Osteocyte (in vitro differentiated cells): ENCODE measurements at regions not wholly inside any gene's neighbourhood (a gene's known extent, or its start where the extent isn't known, plus 50 kb on each side); places are given as distances from the start of the nearest gene placed in this dataset.

Source experiments
- DNase-seq: peaks from one replicate; pipeline ENCODE4 v3.0.0; 2021; ENCODE audit warnings: mixed read lengths; ENCODE audit not compliant: unreplicated experiment; ENCODE audit errors: extremely low spot score
- H3K27ac Mint-ChIP-seq: one replicate; pipeline ENCODE4 v1.8.0; 2021; ENCODE audit warnings: mild to moderate bottlenecking, mixed read lengths; ENCODE audit not compliant: unreplicated experiment
- H3K27me3 Mint-ChIP-seq: one replicate; pipeline ENCODE4 v1.8.0; 2021; ENCODE audit warnings: mixed read lengths; ENCODE audit not compliant: unreplicated experiment
- H3K36me3 Mint-ChIP-seq: one replicate; pipeline ENCODE4 v1.8.0; 2021; ENCODE audit warnings: mixed read lengths; ENCODE audit not compliant: unreplicated experiment
- H3K4me1 Mint-ChIP-seq: one replicate; pipeline ENCODE4 v1.8.0; 2021; ENCODE audit warnings: mixed read lengths; ENCODE audit not compliant: unreplicated experiment
- H3K4me3 Mint-ChIP-seq: one replicate; pipeline ENCODE4 v1.8.0; 2021; ENCODE audit warnings: mild to moderate bottlenecking, moderate library complexity, mixed read lengths; ENCODE audit not compliant: unreplicated experiment
- H3K9me3 Mint-ChIP-seq: one replicate; pipeline ENCODE4 v1.8.0; 2021; ENCODE audit warnings: mixed read lengths; ENCODE audit not compliant: unreplicated experiment
- CTCF ChIP-seq: fragments of 200-600 bp; sonication (generic); IDR thresholded peaks from 2 replicates; pipeline ENCODE4 v1.5.0; 2021; ENCODE audit warnings: antibody characterized with exemption, mild to moderate bottlenecking, moderate library complexity

DNA sequence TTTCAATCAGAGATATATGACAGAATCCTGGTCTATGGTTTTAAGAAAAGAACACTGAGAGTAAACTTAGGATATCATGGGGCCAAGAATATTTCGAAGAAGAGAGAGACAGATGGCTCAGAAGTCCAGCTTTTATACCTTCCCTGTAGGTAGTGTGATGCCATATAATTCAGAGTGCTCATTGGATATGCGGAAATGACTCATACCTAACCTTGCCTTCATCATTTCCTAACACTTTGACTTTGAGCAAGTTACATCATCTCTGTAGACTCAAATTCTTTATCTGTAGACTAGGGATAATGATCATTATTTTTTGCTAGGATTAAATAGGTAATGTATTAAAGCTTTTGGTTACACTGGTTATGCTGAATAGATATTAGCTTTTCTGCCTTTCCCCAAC is 461.6 kb upstream of the CNTNAP5 start:
- H3K4me3 Mint-ChIP-seq = no peak overlapping the region
- H3K27ac Mint-ChIP-seq = no peak overlapping the region
- peaks cover 13% of the 10 kb centered on the region for H3K9me3 Mint-ChIP-seq
- DNase-seq = no peak
- H3K4me1 Mint-ChIP-seq = no peaks in the 10 kb centered on the region
- H3K27me3 Mint-ChIP-seq = no peaks in the 10 kb centered on the region
- no peaks in the 10 kb centered on the region for H3K36me3 Mint-ChIP-seq
- TF ChIP-seq CTCF = no peak

GRCh38 chr2:123566291-123566946 is 458.7 kb upstream of the CNTNAP5 start:
- no peaks in the 10 kb centered on the region for H3K4me1 Mint-ChIP-seq
- no peak overlapping the region for H3K27ac Mint-ChIP-seq
- no peak overlapping the region for H3K4me3 Mint-ChIP-seq
- no peaks in the 10 kb centered on the region for H3K27me3 Mint-ChIP-seq
- no peak for DNase-seq
- peaks cover 16% of the 10 kb centered on the region for H3K9me3 Mint-ChIP-seq
- H3K36me3 Mint-ChIP-seq = no peaks in the 10 kb centered on the region
- no peak for TF ChIP-seq CTCF

GRCh38 chr2:123578016-123578415 is 447.1 kb upstream of the CNTNAP5 start:
- H3K27ac Mint-ChIP-seq = no peak overlapping the region
- TF ChIP-seq CTCF = no peak
- H3K9me3 Mint-ChIP-seq = peaks cover 22% of the 10 kb centered on the region
- no peaks in the 10 kb centered on the region for H3K4me1 Mint-ChIP-seq
- no peaks in the 10 kb centered on the region for H3K27me3 Mint-ChIP-seq
- no peak overlapping the region for H3K4me3 Mint-ChIP-seq
- DNase-seq = no peak
- no peaks in the 10 kb centered on the region for H3K36me3 Mint-ChIP-seq

GRCh38 chr2:123596621-123597020 is 428.5 kb upstream of the CNTNAP5 start:
- no peaks in the 10 kb centered on the region for H3K27me3 Mint-ChIP-seq
- no peak overlapping the region for H3K4me3 Mint-ChIP-seq
- H3K36me3 Mint-ChIP-seq = no peaks in the 10 kb centered on the region
- H3K4me1 Mint-ChIP-seq = no peaks in the 10 kb centered on the region
- no peak for DNase-seq
- H3K27ac Mint-ChIP-seq = no peak overlapping the region
- TF ChIP-seq CTCF = no peak
- peaks cover 44% of the 10 kb centered on the region for H3K9me3 Mint-ChIP-seq

- Mint-ChIP-seq H3K27me3 (no peaks in the 10 kb centered on the region), H3K27ac (no peak overlapping the region), H3K4me3 (no peak overlapping the region), H3K36me3 (no peaks in the 10 kb centered on the region), H3K9me3 (peaks cover 45% of the 10 kb centered on the region), H3K4me1 (no peaks in the 10 kb centered on the region)
- DNase-seq = no peak
- no peak for TF ChIP-seq CTCF
Measured at GRCh38 chr2:123597988-123598387, 427.1 kb upstream of the CNTNAP5 start.
